ENCODE measurements at regions not wholly inside any gene's neighbourhood (a gene's known extent, or its start where the extent isn't known, plus 50 kb on each side); places are given as distances from the start of the nearest gene placed in this dataset.

- Histone ChIP-seq H3K4me3 (no peak overlapping the region), H3K4me2 (no peak overlapping the region), H3K36me3 (no peaks in the 10 kb centered on the region), H3K27me3 (no peaks in the 10 kb centered on the region), H3K9me3 (0 out of 2 replicates have a peak, but pooled peaks cover 6% of the 10 kb centered on the region), H3K4me1 (no peaks in the 10 kb centered on the region), H3K27ac (no peak overlapping the region), H4K20me1 (no peaks in the 10 kb centered on the region), H3K9ac (no peak overlapping the region)
- TF ChIP-seq Cebpa-rat (IDR thresholded peaks at IDR 0.05) = no peak
Measured at GRCh38 chr5:2805080-2805479, 53.6 kb upstream of the IRX2 start.

GRCh38 chr5:2803751-2804150 lies 52.3 kb upstream of the IRX2 start:
- no peaks in the 10 kb centered on the region for H3K36me3 ChIP-seq
- H3K9me3 ChIP-seq = 0 out of 2 replicates have a peak, but pooled peaks cover 3% of the 10 kb centered on the region
- no peaks in the 10 kb centered on the region for H3K27me3 ChIP-seq
- H3K9ac ChIP-seq = no peak overlapping the region
- no peak for TF ChIP-seq Cebpa-rat (IDR thresholded peaks at IDR 0.05)
- no peak overlapping the region for H3K27ac ChIP-seq
- H4K20me1 ChIP-seq = no peaks in the 10 kb centered on the region
- no peak overlapping the region for H3K4me3 ChIP-seq
- H3K4me1 ChIP-seq = no peaks in the 10 kb centered on the region
- no peak overlapping the region for H3K4me2 ChIP-seq

- TF ChIP-seq Cebpa-rat (IDR thresholded peaks at IDR 0.05) = no peak
- no peak overlapping the region for H3K9ac ChIP-seq
- no peak overlapping the region for H3K27ac ChIP-seq
- H3K36me3 ChIP-seq = no peaks in the 10 kb centered on the region
- no peaks in the 10 kb centered on the region for H4K20me1 ChIP-seq
- no peaks in the 10 kb centered on the region for H3K4me1 ChIP-seq
- H3K9me3 ChIP-seq = 0 out of 2 replicates have a peak, but pooled peaks cover 3% of the 10 kb centered on the region
- no peak overlapping the region for H3K4me3 ChIP-seq
- no peaks in the 10 kb centered on the region for H3K27me3 ChIP-seq
- no peak overlapping the region for H3K4me2 ChIP-seq
Measured at GRCh38 chr5:2802693-2803365, 51.4 kb upstream of the IRX2 start.

- Histone ChIP-seq H3K9ac (no peak overlapping the region), H3K27ac (no peak overlapping the region), H3K36me3 (no peaks in the 10 kb centered on the region), H3K4me1 (peaks cover 5% of the 10 kb centered on the region; the same call in 1 of the 2 replicates), H3K27me3 (no peaks in the 10 kb centered on the region), H3K4me2 (no peak overlapping the region), H3K4me3 (no peak overlapping the region), H4K20me1 (no peaks in the 10 kb centered on the region), H3K9me3 (0 out of 2 replicates have a peak, but pooled peaks cover 3% of the 10 kb centered on the region)
- no peak for TF ChIP-seq Cebpa-rat (IDR thresholded peaks at IDR 0.05)
Measured at GRCh38 chr5:2801577-2802525, 50.4 kb upstream of the IRX2 start.

Data from BLaER1 (cell line).